ENCODE measurements at regions not wholly inside any gene's neighbourhood (a gene's known extent, or its start where the extent isn't known, plus 50 kb on each side); places are given as distances from the start of the nearest gene placed in this dataset.
"Not testable (repeated sequence)": the region's sequence is repeated elsewhere in the genome, so short reads cannot be mapped to it uniquely, and the experiment has no call there.

- DNase-seq (ENCODE audit: low read depth): no peak
Observed at GRCh38 chr2:129565551-129566109, 413.8 kb upstream of the RAB6C start.

GRCh38 chr2:129570812-129571211 is 408.7 kb upstream of the RAB6C start:
- DNase-seq (ENCODE audit: low read depth): not testable (repeated sequence)

GRCh38 chr2:129575431-129575830 is 404.0 kb upstream of the RAB6C start:
- DNase-seq (ENCODE audit: low read depth): no peak

GRCh38 chr2:129575880-129576279 is 403.6 kb upstream of the RAB6C start:
- DNase-seq (ENCODE audit: low read depth): no peak

- no peak for DNase-seq (ENCODE audit: low read depth)
Observed at GRCh38 chr2:129580001-129580400, 399.5 kb upstream of the RAB6C start.

GRCh38 chr2:129585760-129586159 is 393.7 kb upstream of the RAB6C start:
- no peak for DNase-seq (ENCODE audit: low read depth)

GRCh38 chr2:129587426-129588064 is 391.9 kb upstream of the RAB6C start:
- DNase-seq (ENCODE audit: low read depth): no peak

- DNase-seq (ENCODE audit: low read depth): no peak
Observed at GRCh38 chr2:129604560-129604959, 374.9 kb upstream of the RAB6C start.

GRCh38 chr2:129605646-129606045 is 373.8 kb upstream of the RAB6C start:
- no peak for DNase-seq (ENCODE audit: low read depth)

GRCh38 chr2:129606496-129607270 is 372.8 kb upstream of the RAB6C start:
- no peak for DNase-seq (ENCODE audit: low read depth)

- DNase-seq (ENCODE audit: low read depth): no peak
Observed at GRCh38 chr2:129609224-129609623, 370.2 kb upstream of the RAB6C start.

- DNase-seq (ENCODE audit: low read depth): no peak
Observed at GRCh38 chr2:129610766-129611165, 368.7 kb upstream of the RAB6C start.

GRCh38 chr2:129611471-129611870 is 368.0 kb upstream of the RAB6C start:
- no peak for DNase-seq (ENCODE audit: low read depth)

- DNase-seq (ENCODE audit: low read depth): no peak
Observed at GRCh38 chr2:129619471-129619870, 360.0 kb upstream of the RAB6C start.

- DNase-seq (ENCODE audit: low read depth): no peak
Observed at GRCh38 chr2:129620411-129620810, 359.1 kb upstream of the RAB6C start.

GRCh38 chr2:129623783-129624182 is 355.7 kb upstream of the RAB6C start:
- no peak for DNase-seq (ENCODE audit: low read depth)

GRCh38 chr2:129627437-129627836 is 352.0 kb upstream of the RAB6C start:
- no peak for DNase-seq (ENCODE audit: low read depth)

GRCh38 chr2:129636692-129637091 is 342.8 kb upstream of the RAB6C start:
- DNase-seq (ENCODE audit: low read depth): no peak

- no peak for DNase-seq (ENCODE audit: low read depth)
Observed at GRCh38 chr2:129641371-129641770, 338.1 kb upstream of the RAB6C start.

- DNase-seq (ENCODE audit: low read depth): no peak
Observed at GRCh38 chr2:129642526-129643043, 336.9 kb upstream of the RAB6C start.

- DNase-seq (ENCODE audit: low read depth): no peak
Observed at GRCh38 chr2:129645335-129645734, 334.1 kb upstream of the RAB6C start.

- DNase-seq (ENCODE audit: low read depth): no peak
Observed at GRCh38 chr2:129646107-129646506, 333.4 kb upstream of the RAB6C start.

- no peak for DNase-seq (ENCODE audit: low read depth)
Observed at GRCh38 chr2:129653246-129653645, 326.2 kb upstream of the RAB6C start.

Measured in HT1080 (cell line).